GM13977 (cell line): ENCODE measurements at regions not wholly inside any gene's neighbourhood (a gene's known extent, or its start where the extent isn't known, plus 50 kb on each side); places are given as distances from the start of the nearest gene placed in this dataset.
"Not testable (repeated sequence)": the region's sequence is repeated elsewhere in the genome, so short reads cannot be mapped to it uniquely, and the experiment has no call there.

Experiments
- DNase-seq: peaks from one replicate; pipeline ENCODE4 v3.0.0; 2012; ENCODE audit warnings: low spot score
- CTCF ChIP-seq: IDR thresholded peaks from 2 replicates; pipeline ENCODE4 v1.5.1; 2012; ENCODE audit warnings: mild to moderate bottlenecking, control low read depth; ENCODE audit not compliant: insufficient read depth; ENCODE audit errors: extremely low read depth, missing control alignments
- in situ Hi-C: fragments of 300-500 bp; cut with MboI; formaldehyde crosslinking; loops from one replicate; pipeline ENCODE4 v1.12.0; 2022; ENCODE audit warnings: low sequenced_read_pairs, low pct_unique_long_range_greater_than_20kb, mixed read lengths, inconsistent platforms; ENCODE audit not compliant: unreplicated experiment

GRCh38 chrX:50967736-50968135 is 57.2 kb downstream of the BMP15 start:
- in situ Hi-C loops, result no loop called here
- no peak for TF ChIP-seq CTCF
- no peak for DNase-seq

- DNase-seq, in situ Hi-C loops: not testable (repeated sequence)
Observed at GRCh38 chrX:50968871-50969635, 58.5 kb downstream of the BMP15 start.

- in situ Hi-C loops, result no loop called here
- DNase-seq, result no peak
- no peak for TF ChIP-seq CTCF
Observed at GRCh38 chrX:50971395-50971794, 60.9 kb downstream of the BMP15 start.

- TF ChIP-seq CTCF, result no peak
- DNase-seq, result no peak
- in situ Hi-C loops, result no loop called here
Observed at GRCh38 chrX:50973199-50973598, 62.7 kb downstream of the BMP15 start.

- no peak for TF ChIP-seq CTCF
- no peak for DNase-seq
- in situ Hi-C loops, result no loop called here
Observed at GRCh38 chrX:50978920-50979682, 68.6 kb downstream of the BMP15 start.

- no peak for DNase-seq
- in situ Hi-C loops, result no loop called here
- TF ChIP-seq CTCF, result no peak
Observed at GRCh38 chrX:50980251-50980650, 69.7 kb downstream of the BMP15 start.

- in situ Hi-C loops, result no loop called here
- TF ChIP-seq CTCF, result peak; percentile 71
- peak; percentile 20 for DNase-seq
Observed at GRCh38 chrX:50988649-50989048, 78.1 kb downstream of the BMP15 start.
